Left hindlimb (tissue), 1 donor: ENCODE measurements at regions not wholly inside any gene's neighbourhood (a gene's known extent, or its start where the extent isn't known, plus 50 kb on each side); places are given as distances from the start of the nearest gene placed in this dataset.

Experiments used
- DNase-seq: peaks from one replicate; pipeline ENCODE4 v3.0.0-alpha.2; 2018

DNA sequence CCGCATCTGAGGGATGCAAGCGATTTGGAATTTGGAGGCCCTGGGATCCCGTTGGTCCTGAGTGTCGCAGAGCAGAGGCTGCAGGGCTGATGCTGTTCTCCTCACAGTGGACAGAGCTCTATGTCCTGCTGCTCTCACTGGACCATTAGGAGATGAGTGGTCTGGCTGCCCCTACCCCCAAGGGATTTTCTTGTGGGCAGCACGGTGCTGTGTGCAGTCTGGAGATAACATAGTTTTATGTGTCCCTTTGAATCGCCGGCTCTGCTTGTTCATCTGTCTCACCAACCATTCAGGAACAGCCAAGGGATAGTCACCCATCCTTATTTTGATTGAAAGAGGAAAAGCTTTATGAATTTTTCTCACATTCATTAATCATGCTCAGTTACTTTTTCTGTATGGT lies 49.9 kb downstream of the CHRM3 start:
- DNase-seq: no peak

DNA sequence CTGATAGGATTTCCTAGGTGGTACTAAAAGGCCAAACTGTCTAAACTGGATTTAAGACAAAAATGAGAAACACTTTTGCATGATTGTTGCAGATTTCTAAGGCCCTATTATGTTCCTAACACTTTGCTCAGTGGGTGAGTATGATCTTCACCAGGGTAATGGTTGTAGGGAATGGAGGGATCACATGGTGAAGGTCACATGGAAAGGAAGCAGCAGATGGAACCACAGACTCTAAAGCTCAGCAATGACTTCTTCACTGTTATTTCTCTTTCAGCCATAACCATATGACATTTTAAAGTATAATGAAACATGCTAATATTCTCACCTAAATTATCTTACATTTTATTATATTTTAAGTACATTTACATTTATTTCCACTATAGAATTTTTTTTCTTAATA lies 51.5 kb downstream of the CHRM3 start:
- DNase-seq: no peak

DNA sequence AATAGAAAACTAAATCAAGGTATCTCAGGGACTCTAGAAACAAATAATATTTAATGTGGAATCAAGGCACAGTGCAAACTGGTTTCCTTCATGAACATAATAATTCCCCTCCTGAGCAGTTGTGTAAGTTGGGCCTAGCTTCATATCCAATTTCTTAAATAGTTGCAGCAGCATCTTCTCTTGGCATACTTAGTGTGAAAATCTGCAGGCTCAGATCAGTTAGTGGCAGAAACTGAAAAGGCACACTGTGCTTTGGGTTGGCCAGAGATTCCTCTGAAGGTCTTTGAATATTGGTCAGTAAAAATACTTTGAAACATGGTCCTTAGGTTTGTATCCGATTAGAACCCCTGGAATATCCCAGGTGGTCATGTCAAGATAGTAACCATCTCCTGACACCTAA lies 52.5 kb downstream of the CHRM3 start:
- DNase-seq: no peak

DNA sequence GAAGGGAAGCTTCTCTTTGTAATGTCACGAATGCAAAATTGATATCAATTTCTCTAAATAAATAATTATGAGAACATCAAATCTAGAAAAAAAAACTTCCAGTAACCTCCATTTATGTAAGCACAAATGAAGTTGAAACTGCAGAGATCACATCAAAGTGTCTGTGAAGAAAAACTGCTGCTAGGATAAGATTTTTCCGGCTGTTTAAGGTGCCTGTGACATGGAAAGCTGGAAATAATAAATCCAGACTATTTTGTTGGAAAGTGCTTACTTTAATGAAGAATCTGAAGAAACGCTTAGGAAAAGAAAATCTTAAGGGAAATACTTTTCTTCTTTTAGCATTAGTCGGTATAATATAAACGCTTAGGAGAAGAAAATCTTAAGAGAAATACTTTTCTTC lies 57.0 kb downstream of the CHRM3 start:
- DNase-seq: no peak

DNA sequence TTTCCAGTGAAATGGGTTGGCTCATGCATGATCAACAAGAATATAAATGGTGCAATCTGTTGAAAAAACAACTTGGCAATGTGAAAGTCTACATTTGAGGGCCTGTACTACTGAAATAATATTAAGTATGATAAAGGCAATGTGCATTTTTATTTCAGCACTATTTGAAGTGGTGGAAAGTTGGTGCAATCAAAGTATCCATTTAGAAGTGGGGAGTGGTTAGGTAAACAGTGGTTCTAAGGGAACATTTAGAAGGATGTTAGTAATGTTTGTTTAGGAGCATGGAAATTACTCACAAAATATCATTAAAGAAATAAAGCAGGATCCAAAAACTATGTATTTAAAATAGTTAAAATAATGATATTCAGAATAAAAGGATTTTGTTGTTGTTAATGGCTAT lies 60.2 kb downstream of the CHRM3 start:
- no peak for DNase-seq

DNA sequence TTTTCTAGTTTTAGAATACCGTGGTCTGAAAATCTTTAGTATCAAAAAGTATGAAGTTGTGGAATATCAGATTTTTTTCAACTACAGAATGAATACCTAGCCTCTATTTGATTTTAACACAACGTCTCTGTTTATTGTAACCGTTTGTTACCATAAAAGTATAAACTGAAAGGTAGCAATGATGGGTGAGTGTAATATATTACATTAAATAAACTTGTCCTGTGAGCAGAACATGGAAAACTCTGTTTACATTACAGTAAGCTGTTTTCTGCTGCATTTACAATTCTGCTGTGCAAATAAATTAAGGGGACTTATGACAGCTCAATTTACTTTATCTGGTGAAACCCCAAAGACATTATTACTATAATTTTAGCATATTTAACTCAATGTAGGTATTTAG lies 62.5 kb downstream of the CHRM3 start:
- DNase-seq: no peak

DNA sequence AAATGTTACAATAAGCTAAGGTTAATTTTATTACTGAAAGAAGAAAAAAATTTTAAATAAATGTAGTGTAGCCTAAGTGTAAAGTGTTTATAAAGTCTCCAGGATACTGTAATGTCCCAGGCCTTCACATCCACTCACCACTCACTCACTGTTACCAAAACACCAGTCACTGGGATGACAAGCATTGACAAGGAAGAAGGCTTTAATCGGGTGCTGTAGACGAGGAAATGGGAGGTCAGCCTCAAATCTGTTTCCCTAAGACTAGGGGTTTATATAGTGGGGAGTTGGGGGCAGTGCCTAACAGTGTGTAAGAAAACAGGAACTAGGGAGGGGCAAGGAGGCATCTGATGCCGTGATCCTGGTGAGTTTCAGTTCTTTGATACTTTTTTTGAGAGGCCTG lies 69.4 kb downstream of the CHRM3 start:
- DNase-seq: no peak

DNA sequence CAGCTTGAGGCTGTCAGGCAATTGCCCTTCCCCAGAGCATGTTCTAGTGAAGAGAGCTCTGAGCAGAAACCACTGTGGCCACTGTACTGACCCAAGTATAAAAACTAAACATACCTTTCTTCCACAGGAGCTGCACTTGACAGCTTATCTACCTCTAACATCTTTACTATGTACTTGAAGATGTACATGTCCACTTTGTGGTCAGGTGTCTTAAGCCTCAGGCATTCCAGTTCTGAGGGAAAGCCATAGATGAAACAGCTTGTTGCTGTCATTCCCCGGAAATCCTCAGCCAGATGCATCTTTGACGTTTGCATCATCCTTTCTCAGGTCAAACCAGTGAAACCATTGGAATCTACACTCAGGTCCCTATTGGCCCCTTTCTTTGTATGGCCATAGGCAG lies 70.4 kb downstream of the CHRM3 start:
- DNase-seq: no peak

DNA sequence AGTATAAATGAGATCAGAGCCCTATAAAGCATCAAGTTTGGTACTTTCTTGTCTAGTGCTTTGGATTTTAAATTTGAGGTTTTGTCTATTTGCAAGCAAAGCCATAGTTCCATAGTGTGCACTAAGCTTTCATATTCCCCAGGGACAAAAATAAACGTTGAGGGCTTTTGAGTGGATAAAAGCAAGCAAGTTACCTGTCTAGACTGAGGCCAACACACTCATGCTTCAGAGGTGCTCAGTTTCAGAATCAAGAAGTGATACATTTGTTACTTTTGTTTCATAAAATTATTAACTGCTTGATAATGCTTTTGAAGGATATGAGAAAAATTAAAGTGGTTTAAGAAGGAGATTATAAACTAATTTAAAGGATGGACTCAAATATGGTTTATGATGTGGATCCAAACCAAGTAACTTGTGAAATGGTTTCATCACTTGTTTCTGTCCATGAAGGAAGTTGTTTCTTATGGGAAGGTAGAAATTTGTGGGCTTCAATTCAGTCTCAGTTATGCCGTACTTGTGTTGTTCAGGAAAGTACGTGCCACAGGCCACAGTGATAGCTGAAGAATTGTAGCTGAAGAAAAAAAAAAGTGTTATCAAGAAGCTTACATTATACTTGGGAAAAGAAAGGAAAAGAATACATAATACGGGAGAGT lies 71.2 kb downstream of the CHRM3 start:
- DNase-seq: no peak

DNA sequence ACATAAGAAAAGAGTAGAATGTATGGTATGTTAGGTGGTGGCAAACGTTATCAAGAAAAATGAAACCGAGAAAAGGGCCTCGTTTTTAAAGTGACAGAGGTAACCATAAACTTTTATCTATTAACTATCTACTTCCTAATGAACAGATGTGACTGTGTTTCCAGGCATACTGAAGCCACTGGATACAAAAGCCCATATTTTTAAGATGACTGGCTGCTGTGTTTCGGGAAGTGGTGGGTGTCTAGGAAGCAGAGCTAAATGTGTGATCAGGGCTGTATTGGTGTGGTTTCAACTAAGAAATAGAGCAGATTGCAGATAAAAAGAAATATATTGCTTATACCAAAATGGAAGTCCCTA lies 71.8 kb downstream of the CHRM3 start:
- DNase-seq: no peak

DNA sequence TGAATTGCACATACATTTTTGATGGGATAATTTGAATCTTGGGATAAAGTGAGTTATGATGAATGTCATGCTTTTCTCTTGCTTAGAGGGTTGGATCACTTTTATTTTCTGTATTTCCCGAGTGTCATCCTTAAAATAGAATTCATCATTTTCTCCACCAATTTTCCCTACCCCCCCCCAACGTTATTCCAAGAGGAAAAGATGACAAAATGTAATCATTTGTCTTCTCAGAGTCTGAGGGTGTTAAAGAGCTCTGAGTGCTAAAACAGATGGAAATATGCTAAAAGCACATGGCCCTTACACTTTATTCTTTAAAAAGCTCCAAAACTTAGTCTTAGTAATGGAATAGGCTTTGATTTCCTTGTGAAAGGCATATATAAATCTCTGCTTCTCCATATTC lies 81.4 kb downstream of the CHRM3 start:
- DNase-seq: no peak

DNA sequence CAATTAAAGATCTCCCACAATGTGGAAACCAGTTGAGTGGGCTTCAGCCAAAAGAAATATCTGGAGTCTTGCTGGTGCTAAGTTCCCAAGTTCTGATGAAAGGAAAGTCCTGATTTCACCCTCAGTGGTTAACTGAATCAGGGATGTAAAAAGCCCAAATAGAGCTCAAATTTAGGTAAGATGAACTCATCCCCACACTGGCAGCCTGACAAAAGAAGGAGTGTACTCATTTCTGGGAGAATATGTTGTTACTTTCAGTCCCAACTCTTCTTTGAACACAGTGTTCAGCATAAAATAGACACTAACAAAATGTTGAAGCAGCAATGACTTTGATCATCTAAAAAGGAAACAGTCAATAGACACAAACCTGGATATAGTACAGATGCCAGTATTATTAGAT lies 91.7 kb downstream of the CHRM3 start:
- DNase-seq: no peak

DNA sequence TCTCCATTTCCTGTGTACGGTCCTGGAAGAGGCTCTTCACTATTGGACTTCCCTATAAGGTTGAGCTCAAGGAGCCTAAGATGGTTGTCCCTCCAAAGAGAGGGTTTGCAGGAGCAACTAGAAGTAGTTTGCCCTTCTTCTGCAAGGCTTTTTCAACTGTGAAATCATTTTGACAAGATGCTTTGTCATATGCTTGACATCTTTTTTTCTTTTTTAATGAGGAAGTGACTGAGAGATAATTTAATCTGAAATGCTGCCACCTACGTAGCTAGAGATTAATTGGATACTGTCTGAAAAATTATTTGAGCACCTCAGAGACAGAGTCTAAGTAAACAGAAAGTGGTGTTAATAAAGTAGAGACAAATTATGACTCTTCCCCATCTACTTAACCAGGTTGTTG lies 97.0 kb downstream of the CHRM3 start:
- no peak for DNase-seq

DNA sequence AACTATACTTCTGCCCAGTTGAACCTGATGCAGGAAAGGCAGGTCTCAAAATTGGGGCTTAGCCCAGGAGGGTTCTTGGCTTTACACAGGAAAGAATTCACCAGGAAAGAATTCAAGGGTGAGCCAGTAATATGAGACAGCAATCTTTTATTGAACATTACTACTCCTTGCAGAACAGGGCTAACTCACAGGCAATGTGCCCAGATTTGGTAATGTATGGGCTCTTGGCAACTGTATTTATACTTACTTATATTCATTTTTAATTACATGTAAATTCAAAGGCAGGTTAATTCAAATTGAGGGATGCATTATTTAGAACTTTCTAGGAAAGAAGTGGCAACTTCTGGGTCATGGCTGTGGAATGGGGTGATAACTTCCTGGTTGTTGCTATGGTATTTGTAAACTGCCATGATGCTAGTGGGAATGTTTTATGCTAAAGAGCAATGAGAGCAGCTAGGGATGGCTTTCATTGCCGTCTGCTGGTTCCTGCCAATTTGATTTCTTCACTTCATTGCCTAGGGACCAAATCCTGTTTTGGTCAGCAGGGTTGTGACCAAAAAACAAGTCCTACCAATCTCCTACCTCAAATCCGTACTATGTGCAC lies 107.5 kb downstream of the CHRM3 start:
- no peak for DNase-seq

DNA sequence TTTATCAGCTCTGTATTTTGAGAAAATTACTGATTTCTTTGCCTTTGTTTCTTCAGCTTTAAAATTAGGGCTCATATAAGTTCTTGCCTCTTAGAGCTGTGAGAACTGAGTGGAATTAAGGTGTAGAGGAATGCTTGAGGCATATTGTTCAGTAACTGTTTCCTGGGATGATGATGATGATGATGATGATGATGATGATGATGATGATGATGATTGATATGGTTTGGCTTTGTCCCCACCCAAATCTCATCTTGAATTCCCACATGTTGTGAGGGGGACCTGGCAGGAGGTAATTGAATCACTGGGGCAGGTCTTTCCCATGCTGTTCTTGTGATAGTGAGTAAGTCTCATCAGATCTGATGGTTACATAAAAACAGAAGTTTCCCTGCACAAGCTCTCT lies 118.7 kb downstream of the CHRM3 start:
- DNase-seq: no peak

DNA sequence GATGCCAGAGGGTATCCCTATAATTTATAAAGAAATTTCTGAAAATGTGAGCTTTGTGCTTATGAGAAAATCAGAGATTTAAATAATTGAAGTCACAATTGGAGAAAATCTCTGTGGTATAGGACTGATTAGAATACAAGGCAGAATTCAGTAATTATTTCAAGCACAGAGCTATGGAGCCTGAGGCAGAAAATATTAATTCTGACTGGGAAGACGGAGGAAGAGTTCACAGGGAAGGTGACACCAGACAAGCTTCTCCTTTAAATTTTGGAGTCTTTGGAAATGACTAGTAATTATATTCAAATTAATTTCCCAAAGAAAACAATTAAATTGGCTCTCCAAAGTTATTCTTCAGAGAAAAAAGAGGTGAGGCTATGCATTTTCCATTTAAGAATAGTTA lies 121.5 kb downstream of the CHRM3 start:
- DNase-seq: no peak

DNA sequence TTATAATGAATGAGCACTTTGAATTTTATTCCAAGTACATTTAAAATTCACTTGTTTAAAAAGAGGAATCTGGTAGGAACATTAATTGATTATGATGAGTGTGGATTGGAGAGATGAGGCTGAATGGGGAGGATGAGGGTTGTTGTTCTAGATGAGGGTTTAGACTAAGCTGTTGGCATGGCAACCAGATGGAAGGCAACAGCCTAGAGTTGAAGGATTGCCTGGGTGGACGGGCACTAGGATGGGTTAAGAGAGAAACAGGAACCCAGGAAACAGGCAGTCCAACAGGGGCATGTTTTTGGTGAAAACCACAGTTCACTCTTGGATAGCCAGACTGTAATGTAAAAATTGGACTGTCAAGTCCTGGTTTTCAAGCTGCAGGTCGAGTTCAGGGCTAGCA lies 125.5 kb downstream of the CHRM3 start:
- no peak for DNase-seq

DNA sequence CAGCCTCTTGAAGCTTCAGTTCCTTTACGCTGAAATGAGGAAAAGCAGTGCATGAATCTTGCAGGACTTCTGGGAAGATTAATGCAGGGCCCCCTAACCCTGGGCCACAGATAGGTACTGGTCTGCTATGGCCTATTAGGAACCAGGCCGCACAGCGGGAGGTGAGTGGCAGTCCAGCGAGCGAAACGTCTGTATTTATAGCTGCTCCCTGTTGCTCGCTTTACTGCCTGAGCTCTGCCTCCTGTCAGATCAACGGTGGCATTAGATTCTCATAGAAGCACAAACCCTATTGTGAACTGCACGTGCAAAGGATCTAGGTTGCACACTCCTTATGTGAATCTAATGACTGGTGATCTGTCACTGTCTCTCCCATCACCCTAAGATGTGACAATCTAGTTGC lies 130.2 kb downstream of the CHRM3 start:
- no peak for DNase-seq

DNA sequence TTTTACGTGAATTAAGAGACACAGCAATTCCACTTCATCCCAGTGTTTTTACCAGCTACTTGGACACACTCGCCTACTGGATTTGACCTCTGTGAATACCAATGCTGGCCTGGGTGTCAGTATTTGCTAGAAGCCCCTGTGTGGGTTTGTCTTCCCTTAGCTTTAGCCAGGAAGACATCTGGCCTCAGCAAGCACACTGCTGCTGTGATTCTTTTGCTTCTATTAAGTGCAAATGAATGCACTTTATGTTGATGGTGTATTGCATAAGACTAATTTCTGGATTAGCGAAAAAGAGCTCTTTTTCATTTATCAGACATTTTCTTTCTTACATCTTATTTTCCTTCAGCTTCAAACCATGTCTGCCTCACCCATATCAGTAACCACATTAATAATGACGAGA lies 140.0 kb downstream of the CHRM3 start:
- DNase-seq: no peak

DNA sequence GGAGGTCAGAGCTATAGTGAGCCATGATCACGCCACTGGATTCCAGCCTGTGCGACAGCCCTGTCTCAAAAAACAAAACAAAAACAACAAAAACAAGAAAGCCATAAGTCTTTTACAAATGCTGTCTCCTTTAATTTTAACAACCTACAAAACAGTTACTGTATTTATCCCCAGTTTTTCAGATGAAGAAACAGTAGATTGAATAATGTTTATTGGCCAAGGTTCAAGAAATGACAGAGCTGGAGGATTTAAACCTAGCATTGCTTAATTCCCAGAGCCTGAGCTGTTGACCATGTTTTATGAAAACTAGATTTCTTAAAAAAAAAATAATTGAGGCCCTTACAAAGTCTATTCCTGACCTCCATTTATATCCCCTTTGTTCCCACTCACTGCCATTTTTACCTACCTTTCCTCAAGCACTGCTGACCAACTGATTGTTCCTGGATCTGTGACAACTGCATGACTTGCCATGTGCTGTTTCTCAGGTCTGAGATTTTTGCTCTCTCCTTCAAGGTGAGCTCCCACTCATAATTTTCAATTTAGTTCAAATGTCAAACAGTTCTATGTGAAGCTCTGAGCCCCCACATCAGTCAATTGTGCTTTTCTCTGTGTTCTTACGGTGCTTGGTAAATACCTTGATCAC lies 140.8 kb downstream of the CHRM3 start:
- DNase-seq: no peak

DNA sequence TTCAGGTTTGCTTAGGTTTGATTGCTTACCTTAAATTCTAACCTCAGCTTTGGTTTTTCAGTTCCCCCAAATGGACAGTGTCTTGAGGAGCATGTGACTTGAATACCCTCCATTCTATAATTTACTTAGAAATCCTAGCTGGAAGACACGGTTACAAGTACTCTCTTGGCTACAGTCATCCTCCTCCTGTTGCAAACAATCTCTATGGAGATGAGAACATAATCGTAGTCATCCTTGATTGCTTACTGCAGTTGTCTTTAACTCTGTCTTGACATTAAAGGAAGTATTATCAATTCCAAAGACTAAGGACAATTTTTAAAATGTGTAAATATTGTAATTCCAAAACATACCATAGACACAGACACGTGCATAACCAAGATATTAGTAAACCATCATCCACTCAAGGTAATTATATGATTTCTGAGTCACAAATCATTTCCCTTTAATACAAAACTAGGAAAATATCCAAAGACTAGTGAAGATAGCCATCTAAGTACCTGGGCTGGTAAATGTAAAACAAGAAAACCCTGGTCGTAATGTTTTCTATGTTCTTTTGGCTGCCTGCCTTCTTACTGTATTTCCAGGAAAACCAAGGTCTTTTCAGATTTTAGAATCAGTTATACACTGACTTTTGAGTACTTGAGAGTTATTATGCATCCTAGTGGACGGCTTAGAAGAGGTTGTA lies 149.9 kb downstream of the CHRM3 start:
- no peak for DNase-seq

DNA sequence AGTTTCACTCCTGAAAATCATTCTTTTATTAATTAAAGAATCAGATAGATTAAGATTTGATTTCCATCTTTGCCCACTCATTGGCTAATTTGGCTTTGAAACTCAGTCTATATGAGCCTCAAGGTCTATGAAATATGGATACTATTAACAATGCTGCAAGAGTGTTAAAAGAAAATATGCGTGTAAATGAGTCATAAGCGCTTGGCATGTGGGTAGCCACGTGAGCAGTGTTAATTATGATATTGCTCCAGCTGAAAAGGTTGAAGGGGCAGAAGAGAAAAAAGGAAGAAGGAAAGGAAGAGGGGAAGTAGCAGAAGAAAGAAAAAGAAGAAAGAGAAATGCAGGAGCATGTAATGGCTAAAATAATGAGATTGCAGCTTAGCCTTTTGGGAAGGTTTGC lies 151.4 kb downstream of the CHRM3 start:
- DNase-seq: no peak

DNA sequence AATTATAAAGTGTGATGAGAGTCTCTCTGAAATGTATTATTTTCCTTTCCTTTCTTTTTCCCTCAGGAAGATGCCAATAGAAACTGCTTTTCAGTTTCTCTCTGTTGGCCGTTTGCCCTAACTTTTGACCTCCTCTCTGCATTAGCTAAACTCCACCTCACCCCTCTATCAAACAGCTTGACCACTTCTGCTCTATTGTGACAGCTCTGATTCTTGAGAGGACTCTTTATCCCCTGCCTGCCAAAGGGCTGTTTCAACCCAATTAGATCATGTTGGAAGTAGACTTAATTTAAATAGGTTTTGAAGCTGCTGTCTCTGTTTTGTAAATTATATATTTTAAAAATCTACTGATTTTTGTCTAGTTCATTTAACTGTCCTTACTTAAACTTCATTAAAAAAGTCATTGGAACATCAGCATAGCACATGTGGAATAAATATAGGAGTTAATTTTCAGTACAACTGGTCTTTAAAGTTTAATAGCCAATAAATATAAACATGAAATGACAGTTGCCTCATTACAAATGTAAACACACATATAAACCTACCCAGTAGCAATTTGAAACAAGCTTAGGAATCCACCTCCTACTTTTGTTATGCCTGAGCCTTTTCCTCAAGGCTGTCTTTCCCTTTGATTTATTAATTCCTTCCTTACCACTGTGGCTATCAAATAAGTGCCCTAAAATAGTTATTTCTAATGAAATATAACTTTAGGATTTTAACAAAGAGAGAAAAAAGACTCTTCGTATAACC lies 152.0 kb downstream of the CHRM3 start:
- DNase-seq: no peak

DNA sequence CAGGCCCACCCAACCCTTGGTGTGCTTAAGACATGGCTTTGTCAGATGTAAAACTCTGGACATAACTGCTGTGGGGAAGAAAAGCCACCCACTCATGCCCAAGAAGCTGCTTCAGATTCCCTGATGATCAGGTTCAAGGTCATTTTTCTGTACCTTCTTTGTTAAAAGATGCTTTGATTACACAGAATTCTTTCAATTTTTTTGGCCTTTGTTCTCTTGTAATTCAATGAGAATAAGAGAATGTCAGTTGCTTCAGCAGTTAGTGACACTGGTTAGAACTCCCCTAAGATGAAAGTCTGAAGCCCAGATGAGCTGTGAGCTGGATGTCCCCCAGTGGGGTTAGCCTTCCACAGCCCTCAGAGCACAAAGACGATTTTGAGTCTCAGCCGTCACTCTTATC lies 152.7 kb downstream of the CHRM3 start:
- DNase-seq: no peak
